GM23338 (cell line): ENCODE measurements at regions not wholly inside any gene's neighbourhood (a gene's known extent, or its start where the extent isn't known, plus 50 kb on each side); places are given as distances from the start of the nearest gene placed in this dataset.

Experiments
- EZH2 ChIP-seq: fragments of 200-600 bp; sonication (generic); IDR thresholded peaks from one replicate; pipeline ENCODE4 v1.8.0; 2017; ENCODE audit warnings: antibody characterized with exemption, mild to moderate bottlenecking, low read depth; ENCODE audit not compliant: unreplicated experiment
- NANOG ChIP-seq: IDR thresholded peaks from 2 replicates; pipeline ENCODE4 v1.6.1; 2016; ENCODE audit warnings: antibody characterized with exemption, borderline replicate concordance
- POLR2AphosphoS5 ChIP-seq: IDR thresholded peaks from 2 replicates; pipeline ENCODE4 v1.6.1; 2016; ENCODE audit warnings: antibody characterized with exemption, low read depth
- TF ChIP-seq, protein P1 (sequence below), 2 experiments: fragments of 200-600 bp in 1 of 2; sonication (generic) in 1 of 2; conservative IDR thresholded peaks; 2 replicates each; pipeline versions ENCODE4 v1.5.1 to v1.6.1; 2016 to 2017; ENCODE audit warnings: antibody characterized with exemption in 2 of 2, low read depth in 2 of 2, mild to moderate bottlenecking in 2 of 2, moderate library complexity in 1 of 2
- TF ChIP-seq, protein P2 (sequence below): fragments of 250-450 bp; sonication (Bioruptor Pico); IDR thresholded peaks from 2 replicates; pipeline ENCODE4 v1.5.0; 2020; ENCODE audit warnings: mild to moderate bottlenecking, moderate library complexity

DNA sequence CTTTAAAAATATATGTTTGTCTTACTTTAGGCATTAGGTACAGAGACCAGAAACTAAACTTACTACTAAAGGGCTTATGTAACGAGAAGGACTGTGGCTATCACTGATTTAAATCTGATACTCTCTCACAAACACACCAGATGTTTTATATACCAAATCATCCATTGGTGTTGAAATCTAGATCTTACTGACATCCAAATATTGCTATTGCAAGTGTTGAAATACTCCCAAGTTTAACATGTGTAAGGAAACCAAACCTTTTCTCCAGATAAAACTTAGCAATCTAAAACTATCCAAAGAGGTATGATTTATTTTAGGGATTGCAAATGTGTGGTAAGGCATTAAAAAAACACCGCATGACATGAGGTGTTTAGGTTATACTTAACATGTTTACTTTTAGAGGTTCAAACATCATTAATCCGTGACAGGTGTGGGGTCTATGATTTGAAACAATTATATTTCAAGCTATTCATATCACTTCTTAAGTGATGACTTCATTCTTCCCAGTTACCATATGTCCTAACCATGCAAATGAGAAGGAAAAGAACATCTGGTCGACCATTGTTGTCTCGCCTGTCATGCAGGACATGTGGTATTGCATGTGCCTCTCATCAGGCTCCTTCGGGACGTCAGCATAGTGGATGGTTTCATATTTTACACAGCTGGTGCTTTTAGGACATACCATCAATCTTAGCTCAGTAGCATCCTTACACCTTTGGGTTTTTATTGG is 168.3 kb upstream of the SPACA1 start:
- TF ChIP-seq, protein P1, sequence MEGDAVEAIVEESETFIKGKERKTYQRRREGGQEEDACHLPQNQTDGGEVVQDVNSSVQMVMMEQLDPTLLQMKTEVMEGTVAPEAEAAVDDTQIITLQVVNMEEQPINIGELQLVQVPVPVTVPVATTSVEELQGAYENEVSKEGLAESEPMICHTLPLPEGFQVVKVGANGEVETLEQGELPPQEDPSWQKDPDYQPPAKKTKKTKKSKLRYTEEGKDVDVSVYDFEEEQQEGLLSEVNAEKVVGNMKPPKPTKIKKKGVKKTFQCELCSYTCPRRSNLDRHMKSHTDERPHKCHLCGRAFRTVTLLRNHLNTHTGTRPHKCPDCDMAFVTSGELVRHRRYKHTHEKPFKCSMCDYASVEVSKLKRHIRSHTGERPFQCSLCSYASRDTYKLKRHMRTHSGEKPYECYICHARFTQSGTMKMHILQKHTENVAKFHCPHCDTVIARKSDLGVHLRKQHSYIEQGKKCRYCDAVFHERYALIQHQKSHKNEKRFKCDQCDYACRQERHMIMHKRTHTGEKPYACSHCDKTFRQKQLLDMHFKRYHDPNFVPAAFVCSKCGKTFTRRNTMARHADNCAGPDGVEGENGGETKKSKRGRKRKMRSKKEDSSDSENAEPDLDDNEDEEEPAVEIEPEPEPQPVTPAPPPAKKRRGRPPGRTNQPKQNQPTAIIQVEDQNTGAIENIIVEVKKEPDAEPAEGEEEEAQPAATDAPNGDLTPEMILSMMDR (conservative IDR thresholded peaks at IDR 0.05; ENCODE audit: low read depth in 2 of 2) = no peak
- TF ChIP-seq POLR2AphosphoS5 (no peak), EZH2 (no peak), NANOG (no peak)
- TF ChIP-seq, protein P2, sequence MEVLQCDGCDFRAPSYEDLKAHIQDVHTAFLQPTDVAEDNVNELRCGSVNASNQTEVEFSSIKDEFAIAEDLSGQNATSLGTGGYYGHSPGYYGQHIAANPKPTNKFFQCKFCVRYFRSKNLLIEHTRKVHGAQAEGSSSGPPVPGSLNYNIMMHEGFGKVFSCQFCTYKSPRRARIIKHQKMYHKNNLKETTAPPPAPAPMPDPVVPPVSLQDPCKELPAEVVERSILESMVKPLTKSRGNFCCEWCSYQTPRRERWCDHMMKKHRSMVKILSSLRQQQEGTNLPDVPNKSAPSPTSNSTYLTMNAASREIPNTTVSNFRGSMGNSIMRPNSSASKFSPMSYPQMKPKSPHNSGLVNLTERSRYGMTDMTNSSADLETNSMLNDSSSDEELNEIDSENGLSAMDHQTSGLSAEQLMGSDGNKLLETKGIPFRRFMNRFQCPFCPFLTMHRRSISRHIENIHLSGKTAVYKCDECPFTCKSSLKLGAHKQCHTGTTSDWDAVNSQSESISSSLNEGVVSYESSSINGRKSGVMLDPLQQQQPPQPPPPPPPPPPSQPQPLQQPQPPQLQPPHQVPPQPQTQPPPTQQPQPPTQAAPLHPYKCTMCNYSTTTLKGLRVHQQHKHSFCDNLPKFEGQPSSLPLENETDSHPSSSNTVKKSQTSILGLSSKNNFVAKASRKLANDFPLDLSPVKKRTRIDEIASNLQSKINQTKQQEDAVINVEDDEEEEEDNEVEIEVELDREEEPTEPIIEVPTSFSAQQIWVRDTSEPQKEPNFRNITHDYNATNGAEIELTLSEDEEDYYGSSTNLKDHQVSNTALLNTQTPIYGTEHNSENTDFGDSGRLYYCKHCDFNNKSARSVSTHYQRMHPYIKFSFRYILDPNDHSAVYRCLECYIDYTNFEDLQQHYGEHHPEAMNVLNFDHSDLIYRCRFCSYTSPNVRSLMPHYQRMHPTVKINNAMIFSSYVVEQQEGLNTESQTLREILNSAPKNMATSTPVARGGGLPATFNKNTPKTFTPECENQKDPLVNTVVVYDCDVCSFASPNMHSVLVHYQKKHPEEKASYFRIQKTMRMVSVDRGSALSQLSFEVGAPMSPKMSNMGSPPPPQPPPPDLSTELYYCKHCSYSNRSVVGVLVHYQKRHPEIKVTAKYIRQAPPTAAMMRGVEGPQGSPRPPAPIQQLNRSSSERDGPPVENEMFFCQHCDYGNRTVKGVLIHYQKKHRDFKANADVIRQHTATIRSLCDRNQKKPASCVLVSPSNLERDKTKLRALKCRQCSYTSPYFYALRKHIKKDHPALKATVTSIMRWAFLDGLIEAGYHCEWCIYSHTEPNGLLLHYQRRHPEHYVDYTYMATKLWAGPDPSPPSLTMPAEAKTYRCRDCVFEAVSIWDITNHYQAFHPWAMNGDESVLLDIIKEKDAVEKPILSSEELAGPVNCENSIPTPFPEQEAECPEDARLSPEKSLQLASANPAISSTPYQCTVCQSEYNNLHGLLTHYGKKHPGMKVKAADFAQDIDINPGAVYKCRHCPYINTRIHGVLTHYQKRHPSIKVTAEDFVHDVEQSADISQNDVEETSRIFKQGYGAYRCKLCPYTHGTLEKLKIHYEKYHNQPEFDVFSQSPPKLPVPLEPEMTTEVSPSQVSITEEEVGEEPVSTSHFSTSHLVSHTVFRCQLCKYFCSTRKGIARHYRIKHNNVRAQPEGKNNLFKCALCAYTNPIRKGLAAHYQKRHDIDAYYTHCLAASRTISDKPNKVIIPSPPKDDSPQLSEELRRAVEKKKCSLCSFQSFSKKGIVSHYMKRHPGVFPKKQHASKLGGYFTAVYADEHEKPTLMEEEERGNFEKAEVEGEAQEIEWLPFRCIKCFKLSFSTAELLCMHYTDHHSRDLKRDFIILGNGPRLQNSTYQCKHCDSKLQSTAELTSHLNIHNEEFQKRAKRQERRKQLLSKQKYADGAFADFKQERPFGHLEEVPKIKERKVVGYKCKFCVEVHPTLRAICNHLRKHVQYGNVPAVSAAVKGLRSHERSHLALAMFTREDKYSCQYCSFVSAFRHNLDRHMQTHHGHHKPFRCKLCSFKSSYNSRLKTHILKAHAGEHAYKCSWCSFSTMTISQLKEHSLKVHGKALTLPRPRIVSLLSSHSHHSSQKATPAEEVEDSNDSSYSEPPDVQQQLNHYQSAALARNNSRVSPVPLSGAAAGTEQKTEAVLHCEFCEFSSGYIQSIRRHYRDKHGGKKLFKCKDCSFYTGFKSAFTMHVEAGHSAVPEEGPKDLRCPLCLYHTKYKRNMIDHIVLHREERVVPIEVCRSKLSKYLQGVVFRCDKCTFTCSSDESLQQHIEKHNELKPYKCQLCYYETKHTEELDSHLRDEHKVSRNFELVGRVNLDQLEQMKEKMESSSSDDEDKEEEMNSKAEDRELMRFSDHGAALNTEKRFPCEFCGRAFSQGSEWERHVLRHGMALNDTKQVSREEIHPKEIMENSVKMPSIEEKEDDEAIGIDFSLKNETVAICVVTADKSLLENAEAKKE = no peak
